ENCODE measurements at regions not wholly inside any gene's neighbourhood (a gene's known extent, or its start where the extent isn't known, plus 50 kb on each side); places are given as distances from the start of the nearest gene placed in this dataset.

- no peak for TF ChIP-seq ZNF318 (IDR thresholded peaks at IDR 0.05; ENCODE audit: borderline replicate concordance in 1 of 2, low read depth in 1 of 2)
These were observed 208.0 kb upstream of the TNRC6C start (continued) for GRCh38 chr17:77750427-77751043.

DNA sequence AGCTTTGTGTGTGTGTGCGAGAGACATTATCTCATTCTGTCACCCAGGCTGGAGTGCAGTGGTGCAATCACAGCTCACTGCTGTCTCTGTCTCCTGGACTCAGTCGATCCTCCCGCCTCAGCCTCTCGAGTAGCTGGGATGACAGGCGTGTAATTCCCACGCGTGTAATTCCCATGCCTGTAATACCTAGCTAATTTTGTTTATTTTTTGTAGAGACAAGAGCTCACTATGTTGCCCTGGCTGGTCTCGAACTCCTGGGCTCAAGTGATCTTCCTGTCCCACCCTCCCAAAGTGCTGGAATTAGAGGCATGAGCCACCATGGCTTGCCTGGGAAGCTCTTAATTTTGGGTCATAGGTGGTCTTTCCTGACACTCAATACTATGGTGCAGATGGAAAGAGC, 205.3 kb upstream of the TNRC6C start:
- no peaks in the 10 kb centered on the region for H3K79me2 ChIP-seq (ENCODE audit: control insufficient read depth, insufficient read depth, low read length)
- H3K4me1 ChIP-seq (replicated peaks in 1 of 2; ENCODE audit: control insufficient read depth in 2 of 2, insufficient read depth in 2 of 2, low read length in 2 of 2): no peaks in the 10 kb centered on the region; a peak in 1 of 5 replicates
- H3K36me3 ChIP-seq (ENCODE audit: control insufficient read depth, insufficient read depth, low read length): no peaks in the 10 kb centered on the region
- ATAC-seq (no peak), FAIRE-seq (no peak), DNase-seq (ENCODE audit: extremely low read depth in 1 of 4, low spot score in 3 of 4) (no peak)
- ChIA-PET POLR2A (no interaction called here), CTCF (ENCODE audit: low intra/inter-chr PET ratio) (no interaction called here)
- no peaks in the 10 kb centered on the region for H3K9me1 ChIP-seq (ENCODE audit: control insufficient read depth, insufficient read depth, low read length)
- H3K9me3 ChIP-seq (replicated peaks; ENCODE audit: control insufficient read depth, insufficient read depth, low read depth, low read length): no peaks in the 10 kb centered on the region
- under 1% methylated on average over 8 of the region's 8 CpGs for WGBS (ENCODE audit: insufficient coverage, low coverage, missing lambda C conversion rate)
- no peak overlapping the region for H3K9ac ChIP-seq (ENCODE audit: insufficient read depth in 1 of 2, low read depth in 2 of 2, low read length in 2 of 2)
- BruUV-seq (replicated peaks): no TSS peak
- no peak overlapping the region for H3K4me3 ChIP-seq
- in situ Hi-C loops (cut with MboI) (no loop called here), intact Hi-C loops (cut with micrococcal nuclease) (no loop called here)
- no peak overlapping the region for H3K4me2 ChIP-seq (ENCODE audit: insufficient read depth, low read length)
- H4K20me1 ChIP-seq (replicated peaks; ENCODE audit: control insufficient read depth, insufficient read depth, low read length): no peaks in the 10 kb centered on the region
- no peak overlapping the region for H2AFZ ChIP-seq (ENCODE audit: low read depth, low read length)
- no peak overlapping the region for H3K27ac ChIP-seq (ENCODE audit: extremely low read depth, low read depth, low read length)
- H3K27me3 ChIP-seq (ENCODE audit: control insufficient read depth in 2 of 2, insufficient read depth in 2 of 2, low read length in 2 of 2): peaks cover 35 to 90% of the 10 kb centered on the region in 2 experiments
- no peak for TF ChIP-seq HNRNPLL (IDR thresholded peaks at IDR 0.05; ENCODE audit: low read depth, low read length, poor library complexity, severe bottlenecking)
- TF ChIP-seq RB1 (IDR thresholded peaks at IDR 0.05; ENCODE audit: low read depth): no peak
- no peak for TF ChIP-seq ZNF764 (CRISPR knock-in tag; IDR thresholded peaks at IDR 0.05; ENCODE audit: low read depth)
- no peak for TF ChIP-seq CXXC5 (CRISPR knock-in tag; IDR thresholded peaks at IDR 0.05)
- TF ChIP-seq NUFIP1 (IDR thresholded peaks at IDR 0.05; ENCODE audit: partially characterized antibody): no peak
- no peak for TF ChIP-seq ZNF146 (CRISPR knock-in tag; IDR thresholded peaks at IDR 0.05; ENCODE audit: unreplicated experiment)
- no peak for TF ChIP-seq SMARCA4 (IDR thresholded peaks at IDR 0.05)
- no peak for TF ChIP-seq POLR2A (conservative IDR thresholded peaks at IDR 0.05)
- TF ChIP-seq NR1H2 (CRISPR knock-in tag; IDR thresholded peaks at IDR 0.05): no peak
- TF ChIP-seq ZNF124 (CRISPR knock-in tag; IDR thresholded peaks at IDR 0.05): no peak
- no peak for TF ChIP-seq DDX20 (tag; IDR thresholded peaks at IDR 0.05; ENCODE audit: low read depth)
- no peak for TF ChIP-seq ZNF707 (CRISPR knock-in tag; conservative IDR thresholded peaks at IDR 0.05)
- no peak for TF ChIP-seq SMAD2 (IDR thresholded peaks at IDR 0.05; ENCODE audit: low read depth, low read length)
- no peak for TF ChIP-seq EZH2 (IDR thresholded peaks at IDR 0.05; ENCODE audit: borderline replicate concordance, low read depth, low read length)
